ENCODE measurements at regions not wholly inside any gene's neighbourhood (a gene's known extent, or its start where the extent isn't known, plus 50 kb on each side); places are given as distances from the start of the nearest gene placed in this dataset.

GRCh38 chr11:134587345-134587744 lies 175.3 kb upstream of the B3GAT1 start:
- Histone ChIP-seq H3K79me2 (ENCODE audit: insufficient read depth, low read length) (no peaks in the 10 kb centered on the region), H3K36me3 (replicated peaks in 1 of 2; ENCODE audit: control insufficient read depth in 1 of 2, insufficient read depth in 2 of 2, low read length in 2 of 2) (no peaks in the 10 kb centered on the region), H3K9me3 (ENCODE audit: low read length) (no peaks in the 10 kb centered on the region), H2AFZ (ENCODE audit: low read length) (no peak overlapping the region), H3K4me1 (ENCODE audit: insufficient read depth, low read length) (peaks cover 9% of the 10 kb centered on the region; the same call in 1 of the 2 replicates), H3K9ac (ENCODE audit: insufficient read depth, low read depth, low read length) (no peak overlapping the region), H3K27ac (ENCODE audit: extremely low read length, insufficient read depth, low read length) (no peak overlapping the region), H3K4me3 (replicated peaks in 1 of 3; ENCODE audit: insufficient read depth in 1 of 3, low read depth in 2 of 3, low read length in 3 of 3) (no peak overlapping the region), H4K20me1 (ENCODE audit: insufficient read depth, low read length) (no peaks in the 10 kb centered on the region), H3K27me3 (ENCODE audit: control insufficient read depth in 1 of 2, insufficient read depth in 2 of 2, low read length in 2 of 2) (peaks cover 1 to 4% of the 10 kb centered on the region in 2 experiments; a peak in 1 of 5 replicates), H3K4me2 (ENCODE audit: low read depth, low read length) (no peak overlapping the region)
- POLR2A ChIA-PET = no interaction called here
- intact Hi-C loops (cut with micrococcal nuclease; ENCODE audit: unreplicated experiment) = no loop called here
- BruUV-seq (replicated peaks) = no TSS peak
- FAIRE-seq (no peak), DNase-seq (ENCODE audit: low spot score) (no peak), ATAC-seq (no peak)
- CTCF ChIA-PET (ENCODE audit: low intra/inter-chr PET ratio, low total read pairs) = no interaction called here
- TF ChIP-seq ZBTB1 (CRISPR knock-in tag; IDR thresholded peaks at IDR 0.05; ENCODE audit: borderline replicate concordance) (no peak), TGIF2 (CRISPR knock-in tag; IDR thresholded peaks at IDR 0.05) (no peak), ZNF775 (CRISPR knock-in tag; IDR thresholded peaks at IDR 0.05; ENCODE audit: borderline replicate concordance) (no peak), MTA1 (CRISPR knock-in tag; IDR thresholded peaks at IDR 0.05; ENCODE audit: borderline replicate concordance) (no peak), ZNF776 (CRISPR knock-in tag; IDR thresholded peaks at IDR 0.05) (no peak), IKZF1 (IDR thresholded peaks at IDR 0.05) (no peak), KDM6A (CRISPR knock-in tag; IDR thresholded peaks at IDR 0.05; ENCODE audit: low read depth) (no peak), NAIF1 (CRISPR knock-in tag; IDR thresholded peaks at IDR 0.05; ENCODE audit: borderline replicate concordance) (no peak)
- TF ChIP-seq, protein P1, sequence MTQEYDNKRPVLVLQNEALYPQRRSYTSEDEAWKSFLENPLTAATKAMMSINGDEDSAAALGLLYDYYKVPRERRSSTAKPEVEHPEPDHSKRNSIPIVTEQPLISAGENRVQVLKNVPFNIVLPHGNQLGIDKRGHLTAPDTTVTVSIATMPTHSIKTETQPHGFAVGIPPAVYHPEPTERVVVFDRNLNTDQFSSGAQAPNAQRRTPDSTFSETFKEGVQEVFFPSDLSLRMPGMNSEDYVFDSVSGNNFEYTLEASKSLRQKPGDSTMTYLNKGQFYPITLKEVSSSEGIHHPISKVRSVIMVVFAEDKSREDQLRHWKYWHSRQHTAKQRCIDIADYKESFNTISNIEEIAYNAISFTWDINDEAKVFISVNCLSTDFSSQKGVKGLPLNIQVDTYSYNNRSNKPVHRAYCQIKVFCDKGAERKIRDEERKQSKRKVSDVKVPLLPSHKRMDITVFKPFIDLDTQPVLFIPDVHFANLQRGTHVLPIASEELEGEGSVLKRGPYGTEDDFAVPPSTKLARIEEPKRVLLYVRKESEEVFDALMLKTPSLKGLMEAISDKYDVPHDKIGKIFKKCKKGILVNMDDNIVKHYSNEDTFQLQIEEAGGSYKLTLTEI (CRISPR knock-in tag; conservative IDR thresholded peaks at IDR 0.05) = no peak
- 19% methylated on average over 6 of the region's 6 CpGs for WGBS (ENCODE audit: low lambda C conversion rate)
- in situ Hi-C loops (cut with HindIII; ENCODE audit: extremely low pct_ligation_motif_present, low pct_unique_long_range_greater_than_20kb) = no loop called here
